GM18951 (cell line): ENCODE measurements at regions not wholly inside any gene's neighbourhood (a gene's known extent, or its start where the extent isn't known, plus 50 kb on each side); places are given as distances from the start of the nearest gene placed in this dataset.

Experiments used
- POLR2A ChIP-seq: IDR thresholded peaks from 4 replicates; pipeline ENCODE4 v1.6.1; 2011; ENCODE audit warnings: mild to moderate bottlenecking; ENCODE audit not compliant: insufficient read length, insufficient read depth; ENCODE audit errors: extremely low read depth
- in situ Hi-C: fragments of 300-500 bp; cut with MboI; formaldehyde crosslinking; loops from one replicate; pipeline ENCODE4 v1.12.0; 2022; ENCODE audit warnings: low sequenced_read_pairs, mixed read lengths, inconsistent platforms; ENCODE audit not compliant: unreplicated experiment

DNA sequence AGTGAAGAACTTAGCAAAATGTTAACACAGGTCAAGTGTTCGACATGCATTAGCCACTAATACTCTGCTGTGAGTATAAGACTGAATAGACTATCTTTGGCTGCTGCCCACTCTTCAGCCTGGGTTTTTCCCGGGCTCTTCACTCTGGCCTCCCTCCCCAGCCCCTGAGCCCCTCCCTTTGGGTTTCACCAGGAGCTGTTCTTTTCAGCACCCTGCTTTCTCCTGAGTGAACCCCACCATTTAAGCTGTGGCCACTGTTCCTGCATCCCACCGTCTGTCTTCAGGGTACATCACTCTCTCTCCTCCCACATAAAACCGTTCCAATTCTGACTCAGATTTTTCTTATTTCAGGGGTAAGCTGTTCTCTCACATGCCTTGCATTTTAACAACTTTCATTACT, 92.0 kb upstream of the ASIC2 start:
- in situ Hi-C loops, result no loop called here

DNA sequence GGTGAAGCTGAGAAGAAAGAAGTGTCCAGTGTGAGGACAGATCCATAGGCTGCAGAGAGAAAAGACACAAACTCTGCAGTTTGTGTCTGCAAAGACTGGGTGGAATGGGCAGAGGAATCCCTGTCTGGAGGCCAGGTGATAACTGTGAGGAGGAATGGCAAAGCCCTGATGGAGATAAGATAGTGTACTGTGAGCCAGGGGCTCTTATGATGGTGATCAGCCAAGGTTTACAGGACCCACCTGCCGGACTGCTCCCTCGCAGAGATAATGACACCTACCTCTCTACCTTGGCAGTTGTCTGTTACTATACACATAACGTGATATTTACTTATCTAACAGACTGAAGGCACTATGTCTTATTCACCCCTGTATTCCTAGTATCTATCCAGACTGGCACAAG, 92.6 kb upstream of the ASIC2 start:
- in situ Hi-C loops, result no loop called here
- no peak for TF ChIP-seq POLR2A

More for the DNA sequence above, 92.0 kb upstream of the ASIC2 start:
- TF ChIP-seq POLR2A, result no peak

DNA sequence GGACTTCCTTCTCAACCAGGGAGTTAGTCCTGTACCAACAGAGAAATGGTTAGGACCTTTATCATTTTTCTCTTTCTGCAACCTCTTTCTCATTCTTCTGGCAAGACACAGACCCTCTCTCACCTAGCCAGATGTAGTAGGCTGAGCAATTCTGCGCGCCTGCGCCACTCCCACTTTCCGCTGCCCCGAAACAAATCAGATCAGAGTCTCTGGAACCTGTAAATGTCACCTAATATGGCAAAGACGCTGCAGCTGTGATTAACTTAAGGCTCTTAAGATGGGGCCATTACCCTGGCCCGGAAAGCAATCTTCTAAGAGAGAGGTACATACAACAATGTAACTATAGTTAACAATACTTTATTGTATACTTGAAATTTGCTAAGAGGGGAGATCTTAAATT, 94.3 kb upstream of the ASIC2 start:
- no peak for TF ChIP-seq POLR2A
- in situ Hi-C loops, result no loop called here

DNA sequence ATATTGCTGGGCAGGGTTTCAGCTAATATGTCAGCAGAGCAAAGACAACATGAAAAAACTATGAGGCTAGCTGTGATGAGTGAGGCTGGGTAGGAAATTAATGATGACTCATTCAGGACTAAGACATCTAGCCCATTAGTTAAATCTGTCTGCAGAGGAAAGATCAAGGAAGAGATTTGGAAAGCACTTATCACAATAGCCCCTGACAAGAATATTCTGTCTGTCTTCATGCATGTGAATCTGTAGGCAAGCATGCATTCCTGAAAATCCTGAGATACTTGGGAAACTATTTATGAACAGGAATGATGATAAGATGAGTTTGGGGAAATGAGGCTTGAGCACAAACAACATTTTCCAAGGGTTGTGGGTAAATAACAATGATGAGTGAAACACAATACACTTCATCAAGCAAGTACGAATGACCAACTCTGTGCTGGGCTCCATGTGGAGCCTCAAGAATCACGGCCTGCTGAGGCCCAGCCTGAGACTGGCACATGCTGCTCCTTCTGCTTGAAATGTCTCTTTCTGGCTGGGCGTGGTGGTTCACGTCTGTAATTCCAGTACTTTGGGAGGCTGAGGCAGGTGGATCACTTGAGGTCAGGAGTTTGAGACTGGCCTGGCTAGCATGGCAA, 96.5 kb upstream of the ASIC2 start:
- in situ Hi-C loops, result no loop called here
- no peak for TF ChIP-seq POLR2A

DNA sequence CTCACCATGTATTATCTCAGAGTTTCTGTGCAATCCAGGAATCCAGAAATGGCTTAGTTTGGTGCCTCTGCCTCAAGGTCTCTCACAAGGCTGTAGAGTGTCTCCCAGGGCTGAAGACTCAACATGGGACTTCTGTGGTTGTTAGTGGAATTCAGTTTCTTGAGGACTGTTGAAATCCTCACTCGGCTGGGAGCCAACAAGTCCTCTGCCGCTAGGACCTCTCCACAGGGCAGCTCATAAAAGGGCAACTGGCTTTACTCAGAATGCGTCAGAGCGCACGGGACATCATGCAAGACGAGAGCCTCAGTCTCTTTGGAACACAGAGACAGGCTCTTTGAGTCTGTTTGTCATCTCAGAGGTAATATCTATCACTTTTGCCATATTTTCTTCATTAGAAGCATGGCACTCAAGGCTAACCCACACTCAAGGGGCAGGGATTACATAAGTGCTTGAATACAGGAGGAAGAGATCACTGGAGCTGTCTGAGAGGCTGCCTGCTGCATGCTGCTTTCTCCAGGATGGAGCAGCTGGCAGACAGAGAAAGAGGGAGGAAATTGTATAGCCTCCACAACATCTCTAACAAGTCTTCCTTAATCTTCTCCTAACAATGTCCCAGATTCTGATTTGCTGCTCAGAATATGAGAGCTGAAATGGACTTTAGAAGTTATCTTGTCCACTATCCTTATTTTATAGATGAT, 97.5 kb upstream of the ASIC2 start:
- in situ Hi-C loops, result no loop called here
- TF ChIP-seq POLR2A, result no peak

DNA sequence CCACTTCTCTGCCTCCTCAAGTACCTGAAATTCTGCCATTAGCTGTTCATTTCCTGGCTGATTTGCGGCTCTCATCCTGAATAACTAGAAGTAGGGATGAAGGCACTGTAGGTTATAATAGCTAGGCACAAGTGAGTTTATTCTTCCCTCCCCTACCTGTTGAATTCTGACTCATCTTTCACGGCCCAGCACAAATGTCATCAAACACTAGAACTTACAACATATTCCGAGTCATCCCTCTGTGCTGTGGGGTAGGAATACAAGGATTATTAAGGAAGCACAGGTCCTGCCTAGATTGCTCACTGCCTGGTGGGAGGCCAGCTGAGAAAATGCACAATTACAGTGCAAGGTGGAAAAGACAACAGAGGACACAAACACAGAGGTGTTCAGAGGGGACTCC, 103.7 kb upstream of the ASIC2 start:
- no peak for TF ChIP-seq POLR2A
- in situ Hi-C loops, result no loop called here

DNA sequence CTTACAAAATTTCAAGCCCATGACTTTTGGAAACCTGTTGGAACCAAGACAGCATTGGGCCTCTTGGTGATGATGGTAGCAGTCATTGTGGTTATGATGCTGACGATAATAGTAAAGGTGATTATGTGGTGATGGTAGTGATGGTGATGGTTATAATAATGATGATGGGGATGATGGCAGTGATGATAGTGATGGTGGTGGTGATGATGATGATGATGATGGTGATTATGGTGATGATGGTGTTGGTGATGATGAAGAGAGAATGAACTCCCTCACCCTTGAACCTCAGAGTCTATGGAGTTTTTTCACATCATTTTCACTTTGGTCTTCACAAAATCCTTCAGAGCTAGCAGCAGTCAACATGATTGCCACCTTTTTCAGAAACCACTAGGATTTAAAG, 105.3 kb upstream of the ASIC2 start:
- TF ChIP-seq POLR2A, result no peak
- in situ Hi-C loops, result no loop called here

DNA sequence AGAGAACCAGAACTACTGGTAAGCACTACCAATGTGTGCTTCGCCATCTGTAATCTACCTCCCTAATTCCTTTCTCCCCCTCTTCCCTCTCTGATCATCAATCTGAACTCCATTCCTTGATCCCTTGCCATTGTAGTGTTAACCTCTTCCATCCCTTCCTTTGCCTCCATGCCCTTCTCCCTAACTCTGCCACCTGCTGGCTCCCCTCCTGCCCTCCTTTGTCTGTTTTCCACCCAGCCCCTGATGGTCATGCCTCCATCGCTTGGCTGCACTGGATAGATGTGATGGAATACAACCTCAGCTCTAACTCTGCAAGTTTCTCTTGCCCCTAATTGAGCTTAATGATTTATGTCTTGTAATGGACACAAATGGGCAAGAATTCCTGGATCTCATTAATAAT, 108.2 kb upstream of the ASIC2 start:
- in situ Hi-C loops, result no loop called here
- TF ChIP-seq POLR2A, result no peak

DNA sequence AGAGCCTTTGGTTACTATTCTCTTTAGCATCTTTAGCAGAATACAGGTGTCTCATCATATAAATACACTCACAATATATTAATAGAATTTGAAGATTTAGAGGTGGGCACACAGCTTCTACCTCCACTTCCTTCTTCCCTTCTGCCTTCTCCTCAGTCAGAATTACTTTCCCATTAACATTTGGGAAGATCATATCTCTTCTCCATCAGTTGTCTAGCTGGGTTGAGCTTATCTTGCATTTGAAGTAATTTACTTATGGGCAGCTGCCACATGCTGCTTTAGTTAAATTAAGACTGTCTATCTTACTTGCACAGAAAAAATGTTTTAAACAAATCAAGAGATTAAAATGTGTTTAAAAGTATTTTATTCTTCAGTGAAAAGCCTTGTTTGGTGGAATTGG, 110.1 kb upstream of the ASIC2 start:
- no peak for TF ChIP-seq POLR2A
- in situ Hi-C loops, result no loop called here

DNA sequence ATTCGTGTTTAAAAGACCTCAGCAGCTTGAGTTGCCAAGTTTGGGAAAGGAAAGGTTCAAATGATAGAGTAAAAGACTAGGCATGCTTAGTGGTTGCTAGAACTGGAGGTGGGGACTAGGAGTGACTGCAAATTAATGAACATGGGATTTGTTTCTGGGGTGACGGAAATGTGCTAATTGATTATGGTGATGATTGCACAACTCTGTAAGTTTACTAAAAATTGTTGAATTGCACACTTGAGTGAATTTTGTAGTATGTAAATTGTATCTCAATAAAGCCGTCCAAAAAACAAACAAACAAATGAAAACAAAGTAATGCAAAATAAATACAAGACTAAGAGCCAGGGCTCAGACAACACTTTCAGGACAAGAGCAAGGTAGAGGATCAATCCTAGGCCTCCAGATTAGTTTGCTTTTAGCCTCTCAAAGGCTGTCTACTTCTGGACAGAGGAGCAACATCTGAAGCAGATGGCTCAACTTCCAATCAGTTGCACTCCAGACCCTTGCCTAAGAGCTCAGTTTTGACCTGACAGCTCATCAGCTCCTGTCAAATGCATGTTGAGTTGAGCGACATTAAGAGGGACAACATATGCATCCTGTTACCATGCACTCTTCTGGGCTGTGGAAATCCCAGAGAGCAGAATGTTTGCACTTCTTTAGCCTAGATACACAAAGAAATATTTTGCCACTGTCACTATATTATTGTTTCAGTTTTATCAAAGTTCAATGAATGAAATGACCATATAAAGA, 111.2 kb upstream of the ASIC2 start:
- no peak for TF ChIP-seq POLR2A
- in situ Hi-C loops, result no loop called here

DNA sequence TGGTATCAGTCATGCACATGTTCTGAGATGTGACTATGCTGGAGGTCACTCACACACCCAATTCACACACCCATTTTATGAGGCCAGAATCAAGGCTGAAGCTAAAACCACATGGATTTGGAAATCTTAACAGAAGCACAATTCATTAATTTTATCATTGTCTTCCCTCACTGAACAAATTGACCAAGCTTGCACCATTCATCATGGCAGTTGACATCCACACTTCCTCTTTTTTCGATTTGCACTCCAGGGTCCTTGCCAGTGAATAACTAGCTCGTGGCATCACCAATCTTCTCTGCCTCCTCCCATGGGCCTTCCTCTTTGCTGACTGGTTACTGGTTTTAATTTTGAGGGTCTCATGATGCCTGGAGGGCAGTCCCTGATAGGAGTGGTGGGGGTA, 123.0 kb upstream of the ASIC2 start:
- no peak for TF ChIP-seq POLR2A
- in situ Hi-C loops, result no loop called here

DNA sequence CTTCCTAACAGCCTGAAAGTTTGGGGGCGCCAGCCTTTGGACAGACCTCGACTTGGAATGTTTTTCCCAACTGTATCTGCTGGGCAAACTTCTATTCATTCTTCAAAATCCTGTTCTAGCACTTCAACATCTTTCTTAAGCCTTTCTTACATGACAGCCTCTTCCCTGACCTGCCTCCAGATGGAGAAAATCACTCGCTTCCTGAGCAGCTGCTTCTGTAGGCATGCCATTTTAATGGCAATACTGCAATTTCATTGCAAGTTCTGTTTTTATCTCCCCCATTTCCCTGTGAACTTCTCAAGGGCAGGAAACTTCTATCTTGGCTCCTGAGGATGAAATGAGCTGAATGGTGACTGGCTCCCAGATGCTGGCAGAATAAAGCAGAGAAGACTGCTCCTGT, 128.8 kb upstream of the ASIC2 start:
- TF ChIP-seq POLR2A, result no peak
- in situ Hi-C loops, result no loop called here

DNA sequence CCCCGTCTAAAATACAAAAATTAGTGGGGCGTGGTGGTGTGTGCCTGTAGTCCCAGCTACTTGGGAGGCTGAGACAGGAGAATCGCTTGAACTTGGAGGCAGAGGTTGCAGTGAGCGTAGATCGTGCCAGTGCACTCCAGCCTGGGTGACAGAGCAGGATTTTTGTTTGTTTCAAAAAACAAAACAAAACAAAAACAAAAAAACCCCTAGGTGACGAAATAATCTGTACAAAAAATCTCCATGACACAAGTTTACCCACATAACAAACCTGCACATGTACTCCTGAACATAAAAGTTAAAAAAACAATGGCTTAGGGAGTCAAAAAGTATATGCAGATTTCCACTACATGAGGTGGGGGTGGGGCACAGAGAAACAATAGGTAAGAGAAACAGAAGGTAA, 140.5 kb upstream of the ASIC2 start:
- TF ChIP-seq POLR2A, result no peak
- in situ Hi-C loops, result no loop called here

DNA sequence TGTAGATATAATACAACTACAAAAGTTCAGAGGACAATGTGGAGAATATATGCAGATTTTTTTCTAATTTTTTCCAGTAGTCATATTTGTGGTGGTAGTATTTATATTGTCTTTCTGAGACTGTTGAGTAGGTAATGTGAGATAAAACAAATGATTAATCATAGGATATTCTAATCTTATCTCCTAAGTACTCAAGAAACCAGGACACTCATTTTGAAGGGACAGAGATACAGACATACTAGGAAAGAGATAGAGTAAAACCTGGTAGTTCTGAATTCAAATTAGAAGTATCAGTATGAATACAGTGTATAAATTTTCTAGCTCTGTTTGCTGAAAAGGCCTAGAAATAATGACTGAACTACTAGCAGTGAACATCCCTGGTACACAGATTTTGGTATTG, 141.7 kb upstream of the ASIC2 start:
- TF ChIP-seq POLR2A, result no peak
- in situ Hi-C loops, result no loop called here
